ENCODE measurements at regions not wholly inside any gene's neighbourhood (a gene's known extent, or its start where the extent isn't known, plus 50 kb on each side); places are given as distances from the start of the nearest gene placed in this dataset.
A peak's percentile ranks its signal among the peaks of the same experiment; 100 is the strongest.

GRCh38 chr3:40869013-40869412 lies 330.3 kb upstream of the CTNNB1 start:
- Histone ChIP-seq H3K4me3 (no peak overlapping the region), H3K9me3 (ENCODE audit: low read depth, low read length) (no peaks in the 10 kb centered on the region), H3K36me3 (ENCODE audit: insufficient read depth, low read length) (no peaks in the 10 kb centered on the region), H3K9ac (ENCODE audit: insufficient read length) (no peak overlapping the region), H3K27ac (no peak overlapping the region)
- TF ChIP-seq EZH2 (IDR thresholded peaks at IDR 0.05), result no peak
- TF ChIP-seq POLR2AphosphoS5 (IDR thresholded peaks at IDR 0.05; ENCODE audit: borderline replicate concordance, low read depth, low read length), result no peak
- no peak for TF ChIP-seq FOXP2 (optimal IDR thresholded peaks at IDR 0.05; ENCODE audit: control extremely low read depth, extremely low read length, insufficient read depth)
- no peak for DNase-seq (ENCODE audit: low read depth, low spot score)

GRCh38 chr3:40869939-40870338 lies 329.4 kb upstream of the CTNNB1 start:
- H3K9me3 ChIP-seq (ENCODE audit: low read depth, low read length), result no peaks in the 10 kb centered on the region
- DNase-seq (ENCODE audit: low read depth, low spot score), result no peak
- no peak overlapping the region for H3K4me3 ChIP-seq
- no peak overlapping the region for H3K27ac ChIP-seq
- H3K36me3 ChIP-seq (ENCODE audit: insufficient read depth, low read length), result no peaks in the 10 kb centered on the region
- H3K9ac ChIP-seq (ENCODE audit: insufficient read length), result no peak overlapping the region
- no peak for TF ChIP-seq FOXP2 (optimal IDR thresholded peaks at IDR 0.05; ENCODE audit: control extremely low read depth, extremely low read length, insufficient read depth)
- no peak for TF ChIP-seq EZH2 (IDR thresholded peaks at IDR 0.05)
- no peak for TF ChIP-seq POLR2AphosphoS5 (IDR thresholded peaks at IDR 0.05; ENCODE audit: borderline replicate concordance, low read depth, low read length)

GRCh38 chr3:40871394-40871793 lies 327.9 kb upstream of the CTNNB1 start:
- no peaks in the 10 kb centered on the region for H3K36me3 ChIP-seq (ENCODE audit: insufficient read depth, low read length)
- H3K9me3 ChIP-seq (ENCODE audit: low read depth, low read length), result no peaks in the 10 kb centered on the region
- TF ChIP-seq POLR2AphosphoS5 (IDR thresholded peaks at IDR 0.05; ENCODE audit: borderline replicate concordance, low read depth, low read length) (no peak), FOXP2 (optimal IDR thresholded peaks at IDR 0.05; ENCODE audit: control extremely low read depth, extremely low read length, insufficient read depth) (no peak), EZH2 (IDR thresholded peaks at IDR 0.05) (no peak)
- H3K27ac ChIP-seq, result no peak overlapping the region
- no peak overlapping the region for H3K9ac ChIP-seq (ENCODE audit: insufficient read length)
- no peak for DNase-seq (ENCODE audit: low read depth, low spot score)
- H3K4me3 ChIP-seq, result no peak overlapping the region

GRCh38 chr3:40872258-40872920 lies 326.9 kb upstream of the CTNNB1 start:
- H3K27ac ChIP-seq, result no peak overlapping the region
- DNase-seq (ENCODE audit: low read depth, low spot score), result no peak
- no peaks in the 10 kb centered on the region for H3K36me3 ChIP-seq (ENCODE audit: insufficient read depth, low read length)
- no peak for TF ChIP-seq POLR2AphosphoS5 (IDR thresholded peaks at IDR 0.05; ENCODE audit: borderline replicate concordance, low read depth, low read length)
- no peak for TF ChIP-seq EZH2 (IDR thresholded peaks at IDR 0.05)
- no peak for TF ChIP-seq FOXP2 (optimal IDR thresholded peaks at IDR 0.05; ENCODE audit: control extremely low read depth, extremely low read length, insufficient read depth)
- no peaks in the 10 kb centered on the region for H3K9me3 ChIP-seq (ENCODE audit: low read depth, low read length)
- H3K9ac ChIP-seq (ENCODE audit: insufficient read length), result no peak overlapping the region
- H3K4me3 ChIP-seq, result no peak overlapping the region

DNA sequence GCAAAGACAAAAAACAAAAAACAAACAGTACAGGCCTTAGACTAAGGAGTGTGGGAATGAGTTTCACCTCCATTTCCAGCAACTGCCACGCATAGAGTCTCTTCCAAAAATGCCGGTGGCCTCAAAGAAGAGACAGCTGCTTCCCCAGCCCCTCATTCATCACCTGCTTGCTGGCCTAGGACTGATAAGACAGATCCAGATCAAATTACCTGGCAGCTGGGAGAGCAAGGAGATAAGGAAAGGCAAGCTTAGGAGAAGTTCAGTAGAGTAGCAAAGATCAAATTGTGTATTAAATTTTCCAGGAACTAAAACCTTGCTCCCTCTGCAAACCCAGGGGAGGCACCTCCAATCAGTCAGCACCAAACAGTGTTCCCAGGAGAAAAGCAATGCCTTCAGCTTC lies 325.8 kb upstream of the CTNNB1 start:
- H3K4me3 ChIP-seq, result no peak overlapping the region
- H3K9ac ChIP-seq (ENCODE audit: insufficient read length), result no peak overlapping the region
- no peaks in the 10 kb centered on the region for H3K9me3 ChIP-seq (ENCODE audit: low read depth, low read length)
- H3K27ac ChIP-seq, result no peak overlapping the region
- TF ChIP-seq EZH2 (IDR thresholded peaks at IDR 0.05) (no peak), POLR2AphosphoS5 (IDR thresholded peaks at IDR 0.05; ENCODE audit: borderline replicate concordance, low read depth, low read length) (no peak), FOXP2 (optimal IDR thresholded peaks at IDR 0.05; ENCODE audit: control extremely low read depth, extremely low read length, insufficient read depth) (no peak)
- no peak for DNase-seq (ENCODE audit: low read depth, low spot score)
- H3K36me3 ChIP-seq (ENCODE audit: insufficient read depth, low read length), result no peaks in the 10 kb centered on the region

DNA sequence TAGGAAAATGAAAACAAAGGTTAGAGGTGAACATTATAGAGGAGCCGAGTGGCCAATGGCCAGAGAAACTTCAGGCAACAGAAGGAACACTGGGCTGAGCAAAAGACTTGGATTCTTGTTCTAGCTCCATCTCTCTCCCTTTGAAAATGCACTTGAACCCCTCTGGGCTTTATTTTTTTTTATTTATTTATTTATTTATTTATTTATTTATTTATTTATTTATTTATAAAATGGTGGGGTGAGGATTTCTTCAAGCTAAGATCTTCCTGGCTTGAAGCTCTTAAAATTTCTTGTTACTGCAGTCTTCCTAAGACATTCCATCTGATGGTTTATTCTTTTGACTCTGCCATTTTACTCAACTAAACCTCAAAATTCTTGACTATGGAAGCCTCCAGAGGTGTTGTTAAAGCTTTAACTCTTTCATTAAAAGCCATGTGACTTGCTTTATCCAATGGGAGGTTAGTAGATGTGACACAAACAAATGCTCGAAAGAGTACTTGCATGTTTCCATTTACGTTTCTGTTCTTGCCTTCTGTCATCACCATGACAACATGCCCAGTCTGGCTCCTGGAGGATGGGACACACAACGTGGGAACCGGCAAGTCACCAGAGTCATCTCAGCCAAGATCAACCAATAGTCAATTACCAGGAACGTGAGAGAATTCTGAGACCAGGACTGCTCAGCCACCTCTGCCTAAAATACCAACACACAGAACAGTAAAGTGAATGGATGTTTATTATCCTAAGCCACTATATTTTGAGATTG lies 325.2 kb upstream of the CTNNB1 start:
- no peaks in the 10 kb centered on the region for H3K9me3 ChIP-seq (ENCODE audit: low read depth, low read length)
- H3K27ac ChIP-seq, result no peak overlapping the region
- no peak for TF ChIP-seq FOXP2 (optimal IDR thresholded peaks at IDR 0.05; ENCODE audit: control extremely low read depth, extremely low read length, insufficient read depth)
- no peak for TF ChIP-seq POLR2AphosphoS5 (IDR thresholded peaks at IDR 0.05; ENCODE audit: borderline replicate concordance, low read depth, low read length)
- TF ChIP-seq EZH2 (IDR thresholded peaks at IDR 0.05), result no peak
- DNase-seq (ENCODE audit: low read depth, low spot score), result no peak
- H3K36me3 ChIP-seq (ENCODE audit: insufficient read depth, low read length), result no peaks in the 10 kb centered on the region
- no peak overlapping the region for H3K4me3 ChIP-seq
- no peak overlapping the region for H3K9ac ChIP-seq (ENCODE audit: insufficient read length)

- Histone ChIP-seq H3K9me3 (ENCODE audit: low read depth, low read length) (no peaks in the 10 kb centered on the region), H3K36me3 (ENCODE audit: insufficient read depth, low read length) (no peaks in the 10 kb centered on the region), H3K9ac (ENCODE audit: insufficient read length) (no peak overlapping the region), H3K27ac (no peak overlapping the region), H3K4me3 (no peak overlapping the region)
- TF ChIP-seq FOXP2 (optimal IDR thresholded peaks at IDR 0.05; ENCODE audit: control extremely low read depth, extremely low read length, insufficient read depth) (no peak), POLR2AphosphoS5 (IDR thresholded peaks at IDR 0.05; ENCODE audit: borderline replicate concordance, low read depth, low read length) (no peak), EZH2 (IDR thresholded peaks at IDR 0.05) (no peak)
- DNase-seq (ENCODE audit: low read depth, low spot score), result no peak
Measured at GRCh38 chr3:40875581-40875980, 323.7 kb upstream of the CTNNB1 start.

- TF ChIP-seq POLR2AphosphoS5 (IDR thresholded peaks at IDR 0.05; ENCODE audit: borderline replicate concordance, low read depth, low read length) (no peak), EZH2 (IDR thresholded peaks at IDR 0.05) (no peak), FOXP2 (optimal IDR thresholded peaks at IDR 0.05; ENCODE audit: control extremely low read depth, extremely low read length, insufficient read depth) (no peak)
- Histone ChIP-seq H3K9ac (ENCODE audit: insufficient read length) (no peak overlapping the region), H3K9me3 (ENCODE audit: low read depth, low read length) (no peaks in the 10 kb centered on the region), H3K36me3 (ENCODE audit: insufficient read depth, low read length) (no peaks in the 10 kb centered on the region), H3K27ac (no peak overlapping the region), H3K4me3 (no peak overlapping the region)
- DNase-seq (ENCODE audit: low read depth, low spot score), result peak; percentile 5
Measured at GRCh38 chr3:40876009-40876408, 323.3 kb upstream of the CTNNB1 start.

All from SK-N-MC (cell line).